ENCODE measurements at regions not wholly inside any gene's neighbourhood (a gene's known extent, or its start where the extent isn't known, plus 50 kb on each side); places are given as distances from the start of the nearest gene placed in this dataset.

- intact Hi-C loops (cut with DNase I): no loop called here
- H3K4me1 ChIP-seq: peaks cover 0 to 8% (median 0%) of the 10 kb centered on the region in 3 donors
- 80 to 91% methylated on average over 8 to 9 of the region's 9 CpGs for WGBS, 2 donors
- no peak for DNase-seq
- no peak for TF ChIP-seq CTCF (IDR thresholded peaks at IDR 0.05)
- TF ChIP-seq POLR2A (IDR thresholded peaks at IDR 0.05): no peak
- no peaks in the 10 kb centered on the region for H3K36me3 ChIP-seq
- no peaks in the 10 kb centered on the region for H3K27me3 ChIP-seq
- H3K4me3 ChIP-seq: no peak overlapping the region
- no peaks in the 10 kb centered on the region for H3K9me3 ChIP-seq
- no peak overlapping the region for H3K27ac ChIP-seq
These were observed 249.0 kb upstream of the ID2 start for GRCh38 chr2:8432706-8433336.

- Histone ChIP-seq H3K27ac (no peak overlapping the region), H3K36me3 (no peaks in the 10 kb centered on the region), H3K27me3 (no peaks in the 10 kb centered on the region), H3K9me3 (no peaks in the 10 kb centered on the region), H3K4me3 (no peak overlapping the region), H3K4me1 (peaks cover 0 to 14% (median 0%) of the 10 kb centered on the region in 3 donors)
- intact Hi-C loops (cut with DNase I): no loop called here
- 94% methylated on average over 3 of the region's 3 CpGs for WGBS, 2 donors
- DNase-seq: no peak
- TF ChIP-seq POLR2A (IDR thresholded peaks at IDR 0.05) (no peak), CTCF (IDR thresholded peaks at IDR 0.05) (no peak)
These were observed 248.5 kb upstream of the ID2 start for GRCh38 chr2:8433390-8433789.

GRCh38 chr2:8435608-8436007 is 246.2 kb upstream of the ID2 start:
- H3K27ac ChIP-seq: no peak overlapping the region
- H3K9me3 ChIP-seq: no peaks in the 10 kb centered on the region
- intact Hi-C loops (cut with DNase I): no loop called here
- no peak for DNase-seq
- TF ChIP-seq POLR2A (IDR thresholded peaks at IDR 0.05): no peak
- no peak for TF ChIP-seq CTCF (IDR thresholded peaks at IDR 0.05)
- 69 to 84% methylated on average over 4 of the region's 4 CpGs for WGBS, 2 donors
- no peaks in the 10 kb centered on the region for H3K36me3 ChIP-seq
- peaks cover 0 to 21% (median 0%) of the 10 kb centered on the region in 3 donors for H3K4me1 ChIP-seq
- H3K4me3 ChIP-seq: no peak overlapping the region
- no peaks in the 10 kb centered on the region for H3K27me3 ChIP-seq

- Histone ChIP-seq H3K36me3 (no peaks in the 10 kb centered on the region), H3K4me3 (no peak overlapping the region), H3K27me3 (no peaks in the 10 kb centered on the region), H3K27ac (no peak overlapping the region), H3K4me1 (peaks cover 0 to 21% (median 0%) of the 10 kb centered on the region in 3 donors), H3K9me3 (no peaks in the 10 kb centered on the region)
- no peak for DNase-seq
- TF ChIP-seq POLR2A (IDR thresholded peaks at IDR 0.05): no peak
- no peak for TF ChIP-seq CTCF (IDR thresholded peaks at IDR 0.05)
- WGBS, 2 donors: 89 to 93% methylated on average over 3 of the region's 3 CpGs
- intact Hi-C loops (cut with DNase I): no loop called here
These were observed 245.3 kb upstream of the ID2 start for GRCh38 chr2:8436585-8436984.

- no peak for DNase-seq
- Histone ChIP-seq H3K4me3 (no peak overlapping the region), H3K27me3 (no peaks in the 10 kb centered on the region), H3K4me1 (peaks cover 0 to 21% (median 0%) of the 10 kb centered on the region in 3 donors), H3K27ac (no peak overlapping the region), H3K36me3 (no peaks in the 10 kb centered on the region), H3K9me3 (no peaks in the 10 kb centered on the region)
- 52 to 84% methylated on average over 4 to 9 of the region's 9 CpGs for WGBS, 2 donors
- TF ChIP-seq CTCF (IDR thresholded peaks at IDR 0.05): no peak
- TF ChIP-seq POLR2A (IDR thresholded peaks at IDR 0.05): no peak
- intact Hi-C loops (cut with DNase I): no loop called here
These were observed 244.5 kb upstream of the ID2 start for GRCh38 chr2:8437228-8437948.
